Upper lobe of left lung (tissue), 6 donors: ENCODE measurements at regions not wholly inside any gene's neighbourhood (a gene's known extent, or its start where the extent isn't known, plus 50 kb on each side); places are given as distances from the start of the nearest gene placed in this dataset.
A peak's percentile ranks its signal among the peaks of the same experiment; 100 is the strongest.

ENCODE experiments used
- ATAC-seq, 2 donors: fragments of 200-7000 bp; cut with Tn5 transposase; one replicate each; pipeline ENCODE4 v1.9.1; 2022; ENCODE audit warnings: mild to moderate bottlenecking in 2 of 2, moderate library complexity in 2 of 2; ENCODE audit not compliant: low FRiP score in 2 of 2
- DNase-seq, 2 donors: peaks; one replicate each; pipeline ENCODE4 v3.0.0-alpha.2; 2019 to 2020
- H3K27ac ChIP-seq, 4 donors: fragments of 200-600 bp; sonication (generic); one replicate each; pipeline ENCODE4 v1.5.1; 2016 to 2019
- H3K27me3 ChIP-seq, 4 donors: fragments of 200-600 bp; sonication (generic); one replicate each; pipeline ENCODE4 v1.5.1; 2017 to 2019
- H3K36me3 ChIP-seq, 4 donors: fragments of 200-600 bp; sonication (generic); one replicate each; pipeline ENCODE4 v1.5.1; 2016 to 2019
- H3K4me1 ChIP-seq, 4 donors: fragments of 200-600 bp; sonication (generic); one replicate each; pipeline ENCODE4 v1.5.1; 2018 to 2019
- H3K4me3 ChIP-seq, 4 donors: fragments of 200-600 bp; sonication (generic); one replicate each; pipeline ENCODE4 v1.5.1; 2017 to 2019; ENCODE audit warnings: mild to moderate bottlenecking in 2 of 4, moderate library complexity in 1 of 4
- H3K9me3 ChIP-seq, 4 donors: fragments of 200-600 bp; sonication (generic); one replicate each; pipeline ENCODE4 v1.5.1; 2018 to 2019
- EP300 ChIP-seq, 4 donors: sonication (generic); formaldehyde crosslinking; IDR thresholded peaks; one replicate each; pipeline ENCODE4 v1.5.1; 2017; ENCODE audit warnings: antibody characterized with exemption in 4 of 4, control low read depth in 2 of 4
- POLR2A ChIP-seq, 4 donors: fragments of 450-650 bp; IDR thresholded peaks; one replicate each; pipeline ENCODE4 v1.5.1; 2016 to 2017; ENCODE audit warnings: antibody characterized with exemption in 4 of 4, mild to moderate bottlenecking in 2 of 4
- POLR2AphosphoS5 ChIP-seq, 2 donors: sonication (generic); formaldehyde crosslinking; IDR thresholded peaks; one replicate each; pipeline ENCODE4 v1.5.1; 2017; ENCODE audit warnings: antibody characterized with exemption in 2 of 2
- WGBS, 2 donors: methylation state at CpG; one replicate each; pipeline ENCODE4 v1.1.5; 2017 to 2018; 5-methylcytosine and 5-hydroxymethylcytosine counted together
- TF ChIP-seq, protein P1 (sequence below), 6 experiments: fragments of 450-650 bp in 4 of 6; fragments of 200-600 bp in 2 of 6; sonication (generic) in 2 of 6; IDR thresholded peaks; one replicate each; pipeline ENCODE4 v1.5.1; 2016 to 2019; ENCODE audit warnings: antibody characterized with exemption in 6 of 6
- donor health status: DM: no; HTN: no; CAD: no; lungs with moderate emphysema.
- donor health status: DM: no; HTN: yes; CAD: no; lungs with severe emphysema.

DNA sequence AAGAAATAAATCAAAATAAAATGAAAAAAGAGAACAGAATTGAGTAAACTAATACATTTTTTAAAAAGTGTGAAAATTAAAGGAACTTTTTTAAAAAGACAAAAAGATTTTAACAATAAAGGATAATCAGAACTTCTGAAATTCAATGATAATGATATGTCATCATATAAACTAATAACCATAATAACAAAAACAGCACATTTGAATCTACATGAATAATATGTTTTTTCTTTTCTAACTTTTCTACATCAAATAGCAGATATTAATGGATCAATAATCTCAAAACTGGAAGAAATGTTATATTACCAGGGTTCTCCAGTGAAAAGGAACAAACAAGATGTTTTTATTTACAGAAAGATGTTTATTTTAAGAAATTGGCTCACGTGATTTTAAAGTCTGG is 903.3 kb upstream of the MIR17HG start:
- Histone ChIP-seq H3K27ac (no peak overlapping the region), H3K4me3 (no peak overlapping the region), H3K4me1 (no peaks in the 10 kb centered on the region), H3K9me3 (no peaks in the 10 kb centered on the region), H3K36me3 (no peaks in the 10 kb centered on the region), H3K27me3 (no peaks in the 10 kb centered on the region)
- 60 to 74% methylated on average over 1 of the region's 1 CpG for WGBS, 2 donors
- no peak for DNase-seq
- TF ChIP-seq, protein P1, sequence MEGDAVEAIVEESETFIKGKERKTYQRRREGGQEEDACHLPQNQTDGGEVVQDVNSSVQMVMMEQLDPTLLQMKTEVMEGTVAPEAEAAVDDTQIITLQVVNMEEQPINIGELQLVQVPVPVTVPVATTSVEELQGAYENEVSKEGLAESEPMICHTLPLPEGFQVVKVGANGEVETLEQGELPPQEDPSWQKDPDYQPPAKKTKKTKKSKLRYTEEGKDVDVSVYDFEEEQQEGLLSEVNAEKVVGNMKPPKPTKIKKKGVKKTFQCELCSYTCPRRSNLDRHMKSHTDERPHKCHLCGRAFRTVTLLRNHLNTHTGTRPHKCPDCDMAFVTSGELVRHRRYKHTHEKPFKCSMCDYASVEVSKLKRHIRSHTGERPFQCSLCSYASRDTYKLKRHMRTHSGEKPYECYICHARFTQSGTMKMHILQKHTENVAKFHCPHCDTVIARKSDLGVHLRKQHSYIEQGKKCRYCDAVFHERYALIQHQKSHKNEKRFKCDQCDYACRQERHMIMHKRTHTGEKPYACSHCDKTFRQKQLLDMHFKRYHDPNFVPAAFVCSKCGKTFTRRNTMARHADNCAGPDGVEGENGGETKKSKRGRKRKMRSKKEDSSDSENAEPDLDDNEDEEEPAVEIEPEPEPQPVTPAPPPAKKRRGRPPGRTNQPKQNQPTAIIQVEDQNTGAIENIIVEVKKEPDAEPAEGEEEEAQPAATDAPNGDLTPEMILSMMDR (IDR thresholded peaks at IDR 0.05), result no peak
- TF ChIP-seq POLR2A (IDR thresholded peaks at IDR 0.05), result no peak
- no peak for TF ChIP-seq EP300 (IDR thresholded peaks at IDR 0.05)
- TF ChIP-seq POLR2AphosphoS5 (IDR thresholded peaks at IDR 0.05), result no peak
- no peak for ATAC-seq

DNA sequence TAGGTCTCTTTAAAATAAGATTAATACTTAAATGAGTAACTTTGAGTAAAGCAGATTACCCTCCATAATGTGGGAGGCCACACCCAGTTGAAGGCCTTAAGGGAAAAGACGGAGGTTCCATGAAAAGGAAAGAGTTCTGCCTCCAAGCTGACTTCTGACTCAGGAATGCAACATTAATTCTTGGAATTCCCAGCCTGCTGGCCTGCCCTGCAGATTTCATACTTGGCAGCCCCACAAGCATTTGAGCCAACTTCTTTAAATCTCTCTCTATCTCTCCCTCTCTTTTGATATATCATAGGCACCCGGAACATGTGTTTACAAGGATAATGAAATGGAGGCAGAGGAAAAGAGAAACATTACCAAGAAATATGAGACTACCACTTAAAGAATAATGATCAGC is 902.3 kb upstream of the MIR17HG start:
- 22 to 24% methylated on average over 2 of the region's 2 CpGs for WGBS, 2 donors
- no peak for DNase-seq
- peak in 1 of 2 donors; percentile 93 for ATAC-seq
- TF ChIP-seq POLR2A (IDR thresholded peaks at IDR 0.05) (no peak), POLR2AphosphoS5 (IDR thresholded peaks at IDR 0.05) (no peak), EP300 (IDR thresholded peaks at IDR 0.05) (no peak)
- TF ChIP-seq, protein P1 (IDR thresholded peaks at IDR 0.05), result no peak
- H3K4me3 ChIP-seq, result no peak overlapping the region
- no peak overlapping the region for H3K27ac ChIP-seq
- H3K4me1 ChIP-seq, result no peaks in the 10 kb centered on the region
- H3K27me3 ChIP-seq, result no peaks in the 10 kb centered on the region
- no peaks in the 10 kb centered on the region for H3K36me3 ChIP-seq
- no peaks in the 10 kb centered on the region for H3K9me3 ChIP-seq

DNA sequence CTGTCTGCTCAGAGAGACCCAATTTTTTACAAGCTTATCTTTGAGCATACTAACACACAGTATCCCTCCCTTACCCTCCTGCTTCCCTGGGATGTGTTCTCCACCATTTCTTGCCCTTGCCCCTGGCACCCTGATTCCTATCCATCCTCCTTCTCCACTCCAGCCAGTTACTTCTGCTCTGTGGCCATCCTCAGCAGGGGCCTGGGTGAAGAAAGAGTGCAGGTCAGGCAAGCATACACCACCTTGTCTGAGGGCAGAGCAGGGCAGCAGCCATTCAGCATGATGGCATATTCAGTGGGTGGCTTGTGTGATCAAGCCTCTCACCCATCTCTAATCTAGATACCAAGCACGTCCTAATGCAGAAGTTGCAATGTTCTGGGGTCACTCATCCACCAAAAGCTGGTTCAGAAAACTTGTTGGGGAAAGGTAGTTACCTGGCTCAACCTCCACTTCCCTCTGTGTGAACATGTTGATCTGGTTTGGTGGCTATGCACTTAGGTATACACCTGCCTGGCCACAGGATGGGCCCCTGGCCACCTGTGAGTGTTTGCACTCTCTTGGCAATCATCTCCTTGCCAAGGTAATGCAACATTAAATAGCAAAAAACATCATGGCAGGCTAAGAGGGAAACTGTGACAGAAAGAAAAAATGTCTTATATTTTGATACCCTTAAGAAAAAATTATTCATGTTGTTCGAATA is 900.3 kb upstream of the MIR17HG start:
- ATAC-seq, result no peak
- Histone ChIP-seq H3K27ac (no peak overlapping the region), H3K9me3 (no peaks in the 10 kb centered on the region), H3K4me1 (no peaks in the 10 kb centered on the region), H3K27me3 (no peaks in the 10 kb centered on the region), H3K4me3 (no peak overlapping the region), H3K36me3 (no peaks in the 10 kb centered on the region)
- WGBS, 2 donors, result 74 to 76% methylated on average over 2 of the region's 2 CpGs
- TF ChIP-seq POLR2A (IDR thresholded peaks at IDR 0.05) (no peak), POLR2AphosphoS5 (IDR thresholded peaks at IDR 0.05) (no peak), EP300 (IDR thresholded peaks at IDR 0.05) (no peak)
- TF ChIP-seq, protein P1 (IDR thresholded peaks at IDR 0.05), result no peak
- DNase-seq, result no peak

GRCh38 chr13:90447734-90448101 is 899.8 kb upstream of the MIR17HG start:
- Histone ChIP-seq H3K27ac (no peak overlapping the region), H3K9me3 (no peaks in the 10 kb centered on the region), H3K4me1 (no peaks in the 10 kb centered on the region), H3K36me3 (no peaks in the 10 kb centered on the region), H3K27me3 (no peaks in the 10 kb centered on the region), H3K4me3 (no peak overlapping the region)
- TF ChIP-seq POLR2AphosphoS5 (IDR thresholded peaks at IDR 0.05) (no peak), EP300 (IDR thresholded peaks at IDR 0.05) (no peak), POLR2A (IDR thresholded peaks at IDR 0.05) (no peak)
- TF ChIP-seq, protein P1 (IDR thresholded peaks at IDR 0.05), result no peak
- ATAC-seq (no peak), DNase-seq (no peak)

DNA sequence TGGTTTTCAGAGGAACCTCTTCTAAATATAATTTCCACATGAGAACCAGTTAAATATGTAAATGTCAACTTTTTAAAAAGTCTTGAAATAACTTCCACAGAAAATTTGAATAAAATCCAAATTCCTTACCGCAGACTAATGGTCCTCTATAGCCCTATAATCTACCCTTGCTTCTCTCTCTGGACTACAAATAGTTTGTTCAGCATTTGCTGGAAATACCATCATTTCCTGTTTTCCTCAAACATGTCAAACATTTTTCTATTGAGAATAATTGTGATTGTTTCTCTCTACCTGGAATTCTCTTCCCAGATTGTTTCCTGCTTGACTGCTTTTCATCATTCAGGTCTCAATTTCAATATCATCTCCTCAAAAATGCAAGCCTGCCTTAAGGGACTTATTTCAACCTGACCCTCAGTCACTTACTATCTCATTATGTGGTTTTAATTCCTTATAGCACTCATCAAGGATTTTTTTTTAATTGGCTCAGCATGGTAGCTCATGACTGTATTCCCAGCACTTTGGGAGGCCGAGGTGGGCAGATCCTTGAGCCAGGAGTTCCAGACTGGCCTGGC is 898.9 kb upstream of the MIR17HG start:
- Histone ChIP-seq H3K4me3 (no peak overlapping the region), H3K27me3 (no peaks in the 10 kb centered on the region), H3K4me1 (no peaks in the 10 kb centered on the region), H3K36me3 (no peaks in the 10 kb centered on the region), H3K9me3 (no peaks in the 10 kb centered on the region), H3K27ac (no peak overlapping the region)
- ATAC-seq (no peak), DNase-seq (no peak)
- 61 to 68% methylated on average over 2 of the region's 2 CpGs for WGBS, 2 donors
- TF ChIP-seq EP300 (IDR thresholded peaks at IDR 0.05), result no peak
- TF ChIP-seq POLR2AphosphoS5 (IDR thresholded peaks at IDR 0.05), result no peak
- TF ChIP-seq, protein P1 (IDR thresholded peaks at IDR 0.05), result no peak
- no peak for TF ChIP-seq POLR2A (IDR thresholded peaks at IDR 0.05)
